HepG2 (cell line): ENCODE measurements at regions not wholly inside any gene's neighbourhood (a gene's known extent, or its start where the extent isn't known, plus 50 kb on each side); places are given as distances from the start of the nearest gene placed in this dataset.

Experiments used
- ATAC-seq: fragments of 200-7000 bp; cut with Tn5 transposase; 3 replicates; pipeline ENCODE4 v1.9.1; 2020; ENCODE audit warnings: mild to moderate bottlenecking, moderate library complexity
- BruUV-seq: library from RNA; stranded (reverse); fragments of 400-500 nt; replicated peaks from 2 replicates; lab custom pipeline; 2021; lab: Mats Ljungman, UMichigan
- CTCF ChIA-PET: fragments of 300-600 bp; formaldehyde crosslinking; extraction: SDS; loops from one replicate; lab custom pipeline; 2021; ENCODE audit warnings: low total read pairs, inconsistent platforms, low intra/inter-chr PET ratio; lab: Yijun Ruan, JAX
- POLR2A ChIA-PET: fragments of 350-600 bp; sonication (Branson Sonifier 250); formaldehyde crosslinking; loops from one replicate; lab custom pipeline; 2020; ENCODE audit warnings: antibody characterized with exemption, inconsistent platforms; lab: Yijun Ruan, JAX
- DNase-seq: peaks from one replicate; pipeline ENCODE4 v3.0.0-alpha.2; 2015; ENCODE audit warnings: low spot score
- FAIRE-seq: peaks from 3 replicates; lab custom pipeline; 2011; peaks lifted over from hg19 to GRCh38; lab: Jason Lieb, UNC
- H2AFZ ChIP-seq: one replicate; pipeline ENCODE4 v1.6.1; 2011; ENCODE audit warnings: low read length, inconsistent platforms
- H3K27ac ChIP-seq: fragments of 300-600 bp; 3 replicates; pipeline ENCODE4 v1.8.0; 2011; ENCODE audit warnings: mixed run types, mild to moderate bottlenecking, mixed read lengths, low read length, inconsistent platforms; ENCODE audit not compliant: insufficient read depth; ENCODE audit errors: extremely low read length
- H3K27me3 ChIP-seq, 2 experiments: fragments of 200-600 bp in 1 of 2; 2 replicates in 1 of 2; 3 replicates in 1 of 2; pipeline versions ENCODE4 v1.6.0 to v1.8.0; 2011; ENCODE audit warnings: low read length in 2 of 2, mild to moderate bottlenecking in 2 of 2, moderate library complexity in 2 of 2, inconsistent platforms in 1 of 2; ENCODE audit not compliant: insufficient read depth in 2 of 2, control insufficient read depth in 1 of 2
- H3K36me3 ChIP-seq, 2 experiments: fragments of 200-600 bp in 1 of 2; replicated peaks in 1 of 2; 2 replicates in 1 of 2; 3 replicates in 1 of 2; pipeline versions ENCODE4 v1.5.1 to v1.8.0; 2011; ENCODE audit warnings: low read length in 2 of 2, inconsistent platforms in 1 of 2; ENCODE audit not compliant: insufficient read depth in 2 of 2, control insufficient read depth in 1 of 2
- H3K4me1 ChIP-seq: 2 replicates; pipeline ENCODE4 v1.5.1; 2012; ENCODE audit warnings: low read length, inconsistent platforms; ENCODE audit not compliant: insufficient read depth
- H3K4me2 ChIP-seq: 2 replicates; pipeline ENCODE4 v1.6.0; 2011; ENCODE audit warnings: low read depth, low read length, inconsistent platforms
- H3K4me3 ChIP-seq, 3 experiments: fragments of 200-600 bp in 1 of 3; sonication (generic), shearing (Covaris generic) in 1 of 3; replicated peaks in 1 of 3; 2 replicates each; pipeline ENCODE4 v1.5.1; 2011 to 2016; ENCODE audit warnings: low read length in 3 of 3, inconsistent platforms in 2 of 3, low read depth in 2 of 3, mild to moderate bottlenecking in 2 of 3, control low read depth in 1 of 3, mixed read lengths in 1 of 3; ENCODE audit not compliant: insufficient read depth in 1 of 3
- H3K79me2 ChIP-seq: one replicate; pipeline ENCODE4 v1.6.1; 2011; ENCODE audit warnings: low read length, inconsistent platforms; ENCODE audit not compliant: insufficient read depth
- H3K9ac ChIP-seq: 2 replicates; pipeline ENCODE4 v1.6.0; 2011; ENCODE audit warnings: mild to moderate bottlenecking, low read depth, low read length, inconsistent platforms; ENCODE audit not compliant: insufficient read depth
- H3K9me3 ChIP-seq: 2 replicates; pipeline ENCODE4 v1.5.1; 2012; ENCODE audit warnings: mild to moderate bottlenecking, low read length
- H4K20me1 ChIP-seq: 2 replicates; pipeline ENCODE4 v1.6.0; 2011; ENCODE audit warnings: inconsistent platforms, mild to moderate bottlenecking, low read length, moderate library complexity; ENCODE audit not compliant: insufficient read depth
- BCLAF1 ChIP-seq: fragments of 450-650 bp; IDR thresholded peaks from 2 replicates; pipeline ENCODE4 v1.6.1; 2017; ENCODE audit warnings: mild to moderate bottlenecking
- NONO ChIP-seq, 2 experiments: fragments of 450-650 bp in 1 of 2; sonication (generic) in 1 of 2; formaldehyde crosslinking in 1 of 2; IDR thresholded peaks in 1 of 2; conservative IDR thresholded peaks in 1 of 2; 2 replicates each; pipeline versions ENCODE4 v1.6.1 to v1.8.0; 2017 to 2022; ENCODE audit warnings: mild to moderate bottlenecking in 1 of 2, missing genetic modification reagents in 1 of 2, moderate library complexity in 1 of 2
- PBX2 ChIP-seq: IDR thresholded peaks from 2 replicates; pipeline ENCODE4 v1.6.1; 2016; ENCODE audit warnings: control low read depth
- RFXAP ChIP-seq: sonication (generic); formaldehyde crosslinking; IDR thresholded peaks from 2 replicates; pipeline ENCODE4 v1.4.0; 2020; ENCODE audit warnings: missing genetic modification reagents, borderline replicate concordance
- YY1 ChIP-seq: IDR thresholded peaks from 2 replicates; pipeline ENCODE4 v1.6.1; 2011; ENCODE audit warnings: low read length, low read depth, moderate library complexity, mild to moderate bottlenecking; ENCODE audit not compliant: insufficient read depth, insufficient replicate concordance
- ZKSCAN1 ChIP-seq: fragments of 150-350 bp; IDR thresholded peaks from 2 replicates; pipeline ENCODE4 v1.6.1; 2014; ENCODE audit warnings: low read length
- ZNF160 ChIP-seq: sonication (generic); formaldehyde crosslinking; IDR thresholded peaks from 2 replicates; pipeline ENCODE4 v1.8.0; 2022; ENCODE audit warnings: mild to moderate bottlenecking, inconsistent platforms, missing genetic modification reagents
- ZNF326 ChIP-seq: sonication (generic); formaldehyde crosslinking; IDR thresholded peaks from 2 replicates; pipeline ENCODE4 v1.4.0; 2020; ENCODE audit warnings: missing genetic modification reagents, borderline replicate concordance
- ZNF607 ChIP-seq: sonication (generic); formaldehyde crosslinking; IDR thresholded peaks from 2 replicates; pipeline ENCODE4 v1.5.1; 2020; ENCODE audit warnings: missing genetic modification reagents, mild to moderate bottlenecking, borderline replicate concordance
- WGBS: methylation state at CpG from one replicate; pipeline ENCODE4 v1.1.6; 2017; ENCODE audit warnings: low lambda C conversion rate; 5-methylcytosine and 5-hydroxymethylcytosine counted together
- in situ Hi-C: cut with HindIII; loops from 2 replicates; pipeline ENCODE4 v1.10.0; 2017; ENCODE audit warnings: low pct_unique_long_range_greater_than_20kb; ENCODE audit not compliant: extremely low pct_ligation_motif_present
- intact Hi-C: fragments of 100-400 bp; cut with micrococcal nuclease; formaldehyde crosslinking; loops from one replicate; pipeline ENCODE4 v1.10.0; 2022; ENCODE audit not compliant: unreplicated experiment

GRCh38 chr9:23539311-23539710 is 286.7 kb downstream of the ELAVL2 start:
- Histone ChIP-seq H3K4me3 (no peak overlapping the region), H3K9me3 (no peaks in the 10 kb centered on the region; the same call in 1 of the 2 replicates), H3K27ac (no peak overlapping the region), H3K4me1 (no peaks in the 10 kb centered on the region), H3K36me3 (no peaks in the 10 kb centered on the region), H3K9ac (no peak overlapping the region), H3K27me3 (no peaks in the 10 kb centered on the region), H3K79me2 (no peaks in the 10 kb centered on the region), H3K4me2 (no peak overlapping the region), H2AFZ (no peak overlapping the region), H4K20me1 (no peaks in the 10 kb centered on the region)
- DNase-seq (no peak), FAIRE-seq (no peak), ATAC-seq (no peak)
- in situ Hi-C loops = no loop called here
- ChIA-PET CTCF (no interaction called here), POLR2A (no interaction called here)
- intact Hi-C loops = no loop called here
- BruUV-seq = no TSS peak
- TF ChIP-seq ZNF160 (CRISPR knock-in tag) = no peak
- 0% methylated on average over 1 of the region's 1 CpG for WGBS

- Histone ChIP-seq H3K9ac (no peak overlapping the region), H3K4me3 (no peak overlapping the region), H2AFZ (no peak overlapping the region), H3K27me3 (no peaks in the 10 kb centered on the region), H3K4me2 (no peak overlapping the region), H3K4me1 (no peaks in the 10 kb centered on the region), H3K9me3 (peaks cover 11% of the 10 kb centered on the region; the same call in 1 of the 2 replicates), H3K36me3 (no peaks in the 10 kb centered on the region), H3K27ac (no peak overlapping the region), H4K20me1 (no peaks in the 10 kb centered on the region), H3K79me2 (no peaks in the 10 kb centered on the region)
- FAIRE-seq = no peak
- BruUV-seq = no TSS peak
- DNase-seq = no peak
- POLR2A ChIA-PET = no interaction called here
- in situ Hi-C loops (no loop called here), intact Hi-C loops (no loop called here)
- CTCF ChIA-PET = no interaction called here
- ATAC-seq = no peak
- 8% methylated on average over 2 of the region's 2 CpGs for WGBS
- no peak for TF ChIP-seq YY1
- no peak for TF ChIP-seq ZNF326 (CRISPR knock-in tag)
- no peak for TF ChIP-seq ZNF607
- no peak for TF ChIP-seq PBX2 (CRISPR knock-in tag)
- TF ChIP-seq NONO (IDR thresholded peaks at IDR 0.05) = no peak
- no peak for TF ChIP-seq NONO (CRISPR knock-in tag; conservative IDR thresholded peaks at IDR 0.05)
- no peak for TF ChIP-seq ZKSCAN1
- TF ChIP-seq BCLAF1 = no peak
- TF ChIP-seq RFXAP (CRISPR knock-in tag) = no peak
Observed at GRCh38 chr9:23541976-23542375, 284.1 kb downstream of the ELAVL2 start.
